T-helper 1 cell (primary cell): ENCODE measurements at regions not wholly inside any gene's neighbourhood (a gene's known extent, or its start where the extent isn't known, plus 50 kb on each side); places are given as distances from the start of the nearest gene placed in this dataset.
A peak's percentile ranks its signal among the peaks of the same experiment; 100 is the strongest.
"Not testable (repeated sequence)": the region's sequence is repeated elsewhere in the genome, so short reads cannot be mapped to it uniquely, and the experiment has no call there.

Experiments used
- DNase-seq, 5 donors: peaks; one replicate each; pipeline ENCODE4 v3.0.0-alpha.2; 2012 to 2020

- DNase-seq, result peak in 1 of 5 donors; percentile 38
Measured at GRCh38 chr12:68387338-68387737, 55.2 kb upstream of the MDM1 start.

GRCh38 chr12:68389305-68389704, 57.1 kb upstream of the MDM1 start:
- no peak for DNase-seq

GRCh38 chr12:68391937-68392336, 59.8 kb upstream of the MDM1 start:
- DNase-seq, result no peak

- DNase-seq, result no peak
Measured at GRCh38 chr12:68392376-68392775, 60.2 kb upstream of the MDM1 start.

GRCh38 chr12:68393417-68393816, 61.3 kb upstream of the MDM1 start:
- DNase-seq, result no peak

- DNase-seq, result no peak
Measured at GRCh38 chr12:68397566-68398158, 65.5 kb upstream of the MDM1 start.

DNA sequence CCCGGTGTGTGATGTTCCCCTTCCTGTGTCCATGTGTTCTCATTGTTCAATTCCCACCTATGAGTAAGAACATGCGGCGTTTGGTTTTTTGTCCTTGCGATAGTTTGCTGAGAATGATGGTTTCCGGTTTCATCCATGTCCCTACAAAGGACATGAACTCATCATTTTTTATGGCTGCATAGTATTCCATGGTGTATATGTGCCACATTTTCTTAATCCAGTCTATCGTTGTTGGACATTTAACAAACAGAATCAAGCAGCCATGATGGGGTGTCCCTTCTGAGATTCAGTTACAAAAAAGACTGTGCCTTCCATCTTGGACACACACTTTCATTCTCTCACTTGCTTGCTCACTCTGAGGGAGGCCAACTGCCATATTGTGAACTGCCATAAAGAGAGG, 66.5 kb upstream of the MDM1 start:
- DNase-seq, result not testable (repeated sequence)

- DNase-seq, result no peak
Measured at GRCh38 chr12:68400226-68400829, 68.2 kb upstream of the MDM1 start.

- DNase-seq, result no peak
Measured at GRCh38 chr12:68402422-68402821, 70.3 kb upstream of the MDM1 start.

DNA sequence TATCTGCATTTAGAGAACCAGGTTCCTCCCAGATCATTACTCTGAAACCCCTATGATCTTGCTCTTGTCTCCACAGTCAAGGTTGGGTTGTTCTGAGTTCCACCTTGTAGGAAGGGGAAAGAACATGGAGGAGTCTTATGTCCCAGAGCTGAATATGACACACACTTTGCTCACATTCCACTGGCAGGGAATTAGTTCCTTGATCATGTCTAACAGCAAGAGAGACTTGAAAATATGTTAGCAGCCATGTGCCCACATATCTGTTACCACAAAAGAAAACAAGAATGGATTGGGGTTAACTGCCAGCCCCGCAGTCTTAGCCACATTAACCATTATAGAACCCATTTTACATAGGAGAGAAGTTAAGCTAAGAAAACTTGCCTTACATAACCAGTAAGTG, 71.1 kb upstream of the MDM1 start:
- no peak for DNase-seq

DNA sequence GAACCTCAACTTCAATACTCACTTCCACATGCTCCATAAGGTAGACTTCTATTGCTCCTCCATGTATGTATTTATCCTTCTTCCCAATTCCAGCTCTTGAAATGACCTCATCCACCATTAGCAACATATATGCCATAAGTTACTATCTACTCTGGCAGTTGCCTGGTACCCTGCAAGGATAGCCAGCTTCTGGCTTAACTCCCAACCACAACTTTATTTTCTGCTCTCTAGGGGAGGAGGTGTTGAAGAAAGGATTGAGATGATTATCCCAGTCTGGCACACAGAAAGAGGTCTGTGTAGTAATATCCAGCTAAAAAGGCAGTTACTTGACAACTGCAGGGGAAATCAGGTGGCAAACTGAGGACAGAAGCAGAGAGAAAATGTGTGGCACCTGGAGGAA, 71.5 kb upstream of the MDM1 start:
- no peak for DNase-seq

DNA sequence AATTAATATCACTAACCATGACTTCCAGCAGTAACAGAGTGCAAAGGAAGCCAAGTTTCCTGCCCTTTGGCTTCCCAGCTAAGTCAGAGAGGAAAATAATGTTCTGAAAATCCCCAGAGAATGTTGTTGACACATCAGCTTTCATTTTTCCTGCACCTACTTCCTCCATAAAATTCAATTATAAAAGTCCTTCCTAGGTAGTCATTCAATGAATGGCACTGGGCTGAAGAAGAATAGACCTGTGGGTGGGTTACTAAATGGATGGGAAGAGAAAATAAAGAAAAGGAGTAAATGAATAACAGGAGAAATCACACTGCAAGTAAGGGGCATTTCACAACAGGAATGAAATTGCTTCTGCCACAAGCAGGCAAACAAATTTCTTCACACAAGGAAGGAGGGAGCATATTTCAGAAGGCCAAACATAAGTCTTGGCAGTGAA, 73.2 kb upstream of the MDM1 start:
- no peak for DNase-seq

- no peak for DNase-seq
Measured at GRCh38 chr12:68406134-68406576, 74.0 kb upstream of the MDM1 start.

- DNase-seq, result no peak
Measured at GRCh38 chr12:68406911-68407310, 74.7 kb upstream of the MDM1 start.

DNA sequence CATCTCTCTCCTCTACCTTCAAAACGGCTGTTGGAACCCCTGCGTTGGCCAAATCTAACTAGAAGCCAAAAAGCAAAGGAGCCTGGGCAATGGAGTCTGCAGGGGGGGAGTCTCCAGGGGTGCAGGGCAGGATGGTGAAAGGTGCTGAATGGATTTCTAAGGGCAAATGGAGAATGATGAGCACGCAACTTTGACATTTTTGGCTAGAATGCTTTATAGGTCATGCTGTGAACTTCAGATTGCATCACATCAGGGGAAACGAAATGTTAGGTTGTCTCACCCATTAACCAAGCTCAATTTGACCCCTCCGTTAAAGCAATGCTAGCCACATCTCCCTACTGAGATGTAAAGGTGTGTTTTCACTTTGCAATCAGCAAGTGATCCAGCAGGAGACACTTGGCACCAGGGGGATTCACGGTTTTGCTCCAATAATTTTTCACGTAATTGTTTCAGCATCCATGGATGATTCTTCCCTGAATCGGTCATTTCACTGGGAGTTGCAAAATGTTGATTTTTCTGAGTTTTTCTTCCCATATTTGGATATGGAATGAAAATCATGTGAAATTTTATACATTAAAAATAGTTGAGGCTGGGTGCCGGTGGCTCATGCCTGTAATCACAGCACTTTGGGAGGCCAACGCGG, 78.0 kb upstream of the MDM1 start:
- no peak for DNase-seq

DNA sequence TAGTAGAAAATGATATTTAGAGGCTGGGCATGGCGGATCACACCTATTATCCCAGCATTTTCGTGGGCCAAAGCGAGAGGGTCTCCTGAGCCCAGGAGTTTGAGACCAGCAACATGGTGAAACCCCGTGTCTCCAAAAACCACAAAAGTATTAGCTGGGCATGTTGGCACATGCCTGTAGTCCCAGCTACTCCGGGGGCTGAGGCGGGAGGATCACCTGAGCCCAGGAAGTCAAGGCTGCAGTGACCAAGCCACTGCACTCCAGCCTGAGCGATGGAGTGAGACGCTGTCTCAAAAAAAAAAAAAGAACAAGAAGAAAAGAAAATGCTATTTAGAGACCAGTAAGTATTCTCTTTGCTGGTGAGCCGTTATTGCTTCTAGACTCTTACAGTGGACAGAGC, 79.2 kb upstream of the MDM1 start:
- DNase-seq, result no peak

DNA sequence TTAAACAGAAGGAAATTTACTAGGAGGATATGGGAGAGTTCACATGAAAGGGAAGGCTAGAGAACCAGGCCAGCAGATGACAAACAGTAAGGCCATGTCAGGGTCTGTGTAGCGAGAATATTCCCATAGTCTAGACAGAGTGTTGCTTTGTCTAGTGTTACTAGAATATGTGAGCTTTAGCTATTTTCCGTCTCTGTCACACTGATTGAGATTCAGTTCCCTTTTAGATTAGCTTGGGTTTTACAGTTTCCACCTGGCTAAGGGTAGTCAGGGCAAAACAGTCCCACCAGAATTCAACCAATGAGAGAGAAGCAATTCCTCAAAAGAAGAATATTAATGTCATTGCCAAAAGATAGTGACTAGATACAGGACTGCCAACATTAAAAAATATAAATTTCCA, 82.8 kb upstream of the MDM1 start:
- DNase-seq, result no peak

GRCh38 chr12:68416350-68416749, 84.2 kb upstream of the MDM1 start:
- DNase-seq, result no peak

DNA sequence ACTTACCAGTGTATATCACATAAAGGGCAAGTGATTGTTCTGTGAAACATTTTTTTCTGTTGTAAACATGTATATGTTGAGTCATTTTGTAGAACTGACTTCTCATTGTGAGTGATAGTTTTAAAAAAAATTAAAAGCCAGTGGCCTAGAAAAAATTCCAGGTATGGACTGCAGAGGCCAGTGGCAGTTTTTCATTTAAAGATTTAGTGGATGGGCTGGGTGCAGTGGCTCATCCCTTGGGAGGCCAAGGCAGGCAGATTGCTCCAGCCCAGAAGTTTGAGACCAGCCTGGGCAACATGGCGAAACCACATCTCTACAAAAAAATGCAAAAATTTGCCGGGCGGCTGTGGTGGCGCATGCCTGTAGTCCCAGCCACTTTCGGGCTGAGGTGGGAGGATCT, 84.7 kb upstream of the MDM1 start:
- no peak for DNase-seq

DNA sequence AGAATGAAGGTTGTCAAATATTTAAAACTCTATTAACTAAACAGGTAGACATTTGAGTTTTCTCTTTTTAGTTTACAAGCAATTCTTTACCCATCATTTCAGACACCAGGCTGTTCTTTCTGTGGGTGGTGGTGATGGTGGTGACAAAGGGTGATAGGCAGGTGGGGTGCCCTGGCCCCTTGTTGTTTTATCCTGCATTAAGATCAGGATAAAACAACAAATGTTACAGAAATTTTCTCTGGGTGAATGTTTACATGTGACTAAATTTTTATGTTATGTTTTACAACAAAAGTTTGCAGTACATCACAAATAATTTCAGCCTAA, 85.9 kb upstream of the MDM1 start:
- DNase-seq, result no peak

DNA sequence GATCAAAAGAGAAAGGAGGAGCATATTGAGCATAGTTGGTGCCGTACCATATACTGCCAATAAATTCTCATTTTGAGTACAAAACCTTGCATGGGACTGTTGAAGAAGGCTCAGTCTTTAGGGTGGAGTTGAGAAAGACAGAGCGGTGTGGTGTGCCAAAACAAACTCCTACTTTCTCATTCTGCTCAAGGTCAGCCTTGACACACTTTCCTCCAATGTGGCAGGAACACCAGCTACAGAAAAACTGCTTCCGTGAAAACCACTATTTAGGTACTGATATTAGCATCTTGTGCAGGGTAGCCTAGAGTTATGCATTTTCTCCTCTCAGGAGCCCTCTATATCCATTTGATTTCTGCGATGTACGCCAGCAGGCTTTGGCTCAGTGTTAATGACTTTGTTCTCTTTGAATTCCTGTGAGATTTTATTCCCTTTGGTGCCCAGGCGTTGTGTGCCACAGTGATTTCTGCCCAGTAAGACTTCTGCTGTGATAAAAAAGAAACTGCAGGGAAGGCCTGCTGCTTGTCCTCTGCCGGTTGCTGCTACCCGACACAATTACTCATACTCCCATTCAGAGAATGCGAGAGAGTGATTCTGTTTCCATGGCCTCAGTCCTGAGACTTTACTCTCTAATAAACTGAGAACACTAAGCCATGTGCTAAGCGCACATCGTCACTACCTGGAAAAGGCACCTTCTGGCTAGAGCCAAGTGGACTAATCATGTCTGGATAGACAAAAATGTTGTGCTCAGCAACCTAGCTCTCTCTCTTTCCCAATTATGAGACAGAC, 88.3 kb upstream of the MDM1 start:
- peak in 1 of 5 donors; percentile 19 for DNase-seq

DNA sequence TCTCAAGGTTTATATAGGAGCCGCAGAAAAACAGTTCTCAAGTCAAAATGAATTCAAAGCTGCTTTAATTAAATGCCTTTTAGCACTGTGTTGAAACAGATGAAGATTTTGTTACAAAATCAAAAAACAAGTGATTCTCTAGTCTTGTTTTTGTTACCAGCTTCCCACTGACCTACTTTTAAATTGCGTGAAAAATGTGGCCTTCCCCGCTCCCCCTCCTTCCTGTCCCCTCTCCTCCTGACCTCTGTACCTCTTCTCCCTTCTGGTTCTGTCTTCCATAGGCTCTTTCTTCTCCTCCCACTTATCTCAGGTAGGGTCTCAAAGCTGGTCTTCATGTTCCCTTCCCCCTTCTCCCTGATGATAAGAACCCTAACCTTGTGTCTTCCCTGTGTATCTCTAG, 90.0 kb upstream of the MDM1 start:
- no peak for DNase-seq

DNA sequence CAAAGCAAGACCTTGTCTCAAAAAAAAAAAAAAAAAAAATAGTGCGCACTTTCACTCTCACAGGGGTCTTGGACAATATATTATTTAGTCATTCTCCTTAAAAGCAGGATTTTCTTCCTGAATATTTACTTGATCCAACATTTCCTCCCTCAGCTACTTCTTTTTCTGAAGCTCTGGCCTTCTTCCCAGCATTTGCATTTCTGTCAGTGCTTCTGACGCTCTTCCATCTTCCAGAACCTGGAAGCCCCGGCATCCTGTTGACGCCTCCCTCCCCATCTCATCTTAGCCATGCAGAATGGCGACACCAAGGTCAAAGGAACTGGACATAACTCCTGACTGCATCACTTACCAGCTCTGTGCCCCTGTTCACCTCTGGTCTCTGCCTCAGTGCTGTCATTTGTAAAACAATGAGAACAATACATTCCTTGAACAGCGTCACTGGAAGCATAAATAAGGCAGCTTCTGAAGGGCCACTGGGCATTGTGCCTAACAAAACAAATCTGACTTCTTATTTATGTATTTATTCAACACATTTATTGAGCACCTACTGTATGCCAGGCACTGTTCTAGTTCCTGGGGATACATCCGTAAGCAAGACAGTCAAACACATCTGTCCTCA, 90.9 kb upstream of the MDM1 start:
- no peak for DNase-seq
